ENCODE measurements at regions not wholly inside any gene's neighbourhood (a gene's known extent, or its start where the extent isn't known, plus 50 kb on each side); places are given as distances from the start of the nearest gene placed in this dataset.

- no TSS peak for BruUV-seq (replicated peaks)
- no peaks in the 10 kb centered on the region for H3K9me3 Mint-ChIP-seq (ENCODE audit: unreplicated experiment)
- no peaks in the 10 kb centered on the region for H3K36me3 Mint-ChIP-seq (ENCODE audit: insufficient read depth, unreplicated experiment)
- intact Hi-C loops (cut with micrococcal nuclease; ENCODE audit: unreplicated experiment) = no loop called here
- ChIA-PET POLR2A (no interaction called here), CTCF (no interaction called here)
- no peak overlapping the region for H3K4me3 Mint-ChIP-seq (ENCODE audit: unreplicated experiment)
- DNase-seq = no peak
- Histone ChIP-seq H3K27me3 (replicated peaks; ENCODE audit: control insufficient read depth, insufficient read depth, low read length) (no peaks in the 10 kb centered on the region), H3K4me3 (ENCODE audit: low read depth, low read length) (no peak overlapping the region), H3K9me3 (no peaks in the 10 kb centered on the region), H3K36me3 (ENCODE audit: control insufficient read depth, insufficient read depth, low read length) (no peaks in the 10 kb centered on the region), H3K4me1 (no peaks in the 10 kb centered on the region)
- no peak overlapping the region for H3K27ac Mint-ChIP-seq (ENCODE audit: unreplicated experiment)
- TF ChIP-seq CTCF (IDR thresholded peaks at IDR 0.05; ENCODE audit: insufficient read depth in 1 of 2, low read depth in 1 of 2, low read length in 1 of 2, severe bottlenecking in 1 of 2, unreplicated experiment in 1 of 2) = no peak
- H3K4me1 Mint-ChIP-seq (ENCODE audit: low read depth, unreplicated experiment) = no peaks in the 10 kb centered on the region
- peaks cover 7% of the 10 kb centered on the region for H3K27me3 Mint-ChIP-seq (ENCODE audit: insufficient read depth, unreplicated experiment)
Measured at GRCh38 chr2:67625690-67626475, 228.8 kb downstream of the ETAA1 start.

- H3K27me3 Mint-ChIP-seq (ENCODE audit: insufficient read depth, unreplicated experiment) = peaks cover 10% of the 10 kb centered on the region
- H3K4me1 ChIP-seq = no peaks in the 10 kb centered on the region
- H3K4me1 Mint-ChIP-seq (ENCODE audit: low read depth, unreplicated experiment) = no peaks in the 10 kb centered on the region
- H3K36me3 ChIP-seq (ENCODE audit: control insufficient read depth, insufficient read depth, low read length) = no peaks in the 10 kb centered on the region
- BruUV-seq (replicated peaks) = no TSS peak
- no peak for TF ChIP-seq CTCF (IDR thresholded peaks at IDR 0.05; ENCODE audit: insufficient read depth in 1 of 2, low read depth in 1 of 2, low read length in 1 of 2, severe bottlenecking in 1 of 2, unreplicated experiment in 1 of 2)
- no peak for DNase-seq
- POLR2A ChIA-PET = no interaction called here
- intact Hi-C loops (cut with micrococcal nuclease; ENCODE audit: unreplicated experiment) = no loop called here
- H3K27me3 ChIP-seq (replicated peaks; ENCODE audit: control insufficient read depth, insufficient read depth, low read length) = no peaks in the 10 kb centered on the region
- CTCF ChIA-PET = no interaction called here
- no peak overlapping the region for H3K4me3 Mint-ChIP-seq (ENCODE audit: unreplicated experiment)
- H3K9me3 ChIP-seq = no peaks in the 10 kb centered on the region
- no peaks in the 10 kb centered on the region for H3K9me3 Mint-ChIP-seq (ENCODE audit: unreplicated experiment)
- no peaks in the 10 kb centered on the region for H3K36me3 Mint-ChIP-seq (ENCODE audit: insufficient read depth, unreplicated experiment)
- H3K27ac Mint-ChIP-seq (ENCODE audit: unreplicated experiment) = no peak overlapping the region
- no peak overlapping the region for H3K4me3 ChIP-seq (ENCODE audit: low read depth, low read length)
Measured at GRCh38 chr2:67626656-67627055, 229.5 kb downstream of the ETAA1 start.

- H3K27ac Mint-ChIP-seq (ENCODE audit: unreplicated experiment) = no peak overlapping the region
- no peak for TF ChIP-seq CTCF (IDR thresholded peaks at IDR 0.05; ENCODE audit: insufficient read depth in 1 of 2, low read depth in 1 of 2, low read length in 1 of 2, severe bottlenecking in 1 of 2, unreplicated experiment in 1 of 2)
- Histone ChIP-seq H3K36me3 (ENCODE audit: control insufficient read depth, insufficient read depth, low read length) (no peaks in the 10 kb centered on the region), H3K4me1 (no peaks in the 10 kb centered on the region), H3K9me3 (no peaks in the 10 kb centered on the region), H3K4me3 (ENCODE audit: low read depth, low read length) (no peak overlapping the region), H3K27me3 (replicated peaks; ENCODE audit: control insufficient read depth, insufficient read depth, low read length) (no peaks in the 10 kb centered on the region)
- H3K4me3 Mint-ChIP-seq (ENCODE audit: unreplicated experiment) = no peak overlapping the region
- no peaks in the 10 kb centered on the region for H3K9me3 Mint-ChIP-seq (ENCODE audit: unreplicated experiment)
- H3K27me3 Mint-ChIP-seq (ENCODE audit: insufficient read depth, unreplicated experiment) = peaks cover 13% of the 10 kb centered on the region
- H3K36me3 Mint-ChIP-seq (ENCODE audit: insufficient read depth, unreplicated experiment) = no peaks in the 10 kb centered on the region
- DNase-seq = no peak
- ChIA-PET POLR2A (no interaction called here), CTCF (no interaction called here)
- BruUV-seq (replicated peaks) = no TSS peak
- H3K4me1 Mint-ChIP-seq (ENCODE audit: low read depth, unreplicated experiment) = no peaks in the 10 kb centered on the region
- intact Hi-C loops (cut with micrococcal nuclease; ENCODE audit: unreplicated experiment) = no loop called here
Measured at GRCh38 chr2:67627456-67628207, 230.5 kb downstream of the ETAA1 start.
